Thyroid gland (tissue), 4 donors: ENCODE measurements at regions not wholly inside any gene's neighbourhood (a gene's known extent, or its start where the extent isn't known, plus 50 kb on each side); places are given as distances from the start of the nearest gene placed in this dataset.

Experiments used
- DNase-seq, 2 donors: peaks; one replicate each; pipeline ENCODE4 v3.0.0-alpha.2; 2019
- H3K27ac ChIP-seq, 3 donors: fragments of 200-600 bp; sonication (generic); 1 replicate in 2 of 3; 2 replicates in 1 of 3; pipeline ENCODE4 v1.5.1; 2016 to 2019; ENCODE audit warnings: mild to moderate bottlenecking in 1 of 3, moderate library complexity in 1 of 3
- H3K27me3 ChIP-seq: fragments of 200-600 bp; sonication (generic); one replicate; pipeline ENCODE4 v1.5.1; 2019
- H3K36me3 ChIP-seq, 2 donors: fragments of 200-600 bp; sonication (generic); one replicate each; pipeline ENCODE4 v1.5.1; 2016 to 2019
- H3K4me1 ChIP-seq, 2 donors: fragments of 200-600 bp; sonication (generic); one replicate each; pipeline ENCODE4 v1.5.1; 2017 to 2019
- H3K4me3 ChIP-seq, 3 donors: fragments of 200-600 bp; sonication (generic); replicated peaks in 1 of 3; 1 replicate in 2 of 3; 2 replicates in 1 of 3; pipeline ENCODE4 v1.5.1; 2016; ENCODE audit warnings: mild to moderate bottlenecking in 1 of 3
- H3K9me3 ChIP-seq: fragments of 200-600 bp; sonication (generic); one replicate; pipeline ENCODE4 v1.5.1; 2017
- POLR2A ChIP-seq, 2 donors: fragments of 450-650 bp; IDR thresholded peaks; one replicate each; pipeline ENCODE4 v1.6.1; 2017; ENCODE audit warnings: antibody characterized with exemption in 2 of 2, mild to moderate bottlenecking in 2 of 2, moderate library complexity in 1 of 2
- WGBS, 2 donors: methylation state at CpG; one replicate each; pipeline ENCODE4 v1.1.5; 2017; 5-methylcytosine and 5-hydroxymethylcytosine counted together
- intact Hi-C: fragments of 100-400 bp; cut with DNase I; formaldehyde crosslinking; loops from one replicate; pipeline ENCODE4 v1.15.1; 2023
- TF ChIP-seq, protein P1 (sequence below), 6 experiments: fragments of 200-600 bp in 3 of 6; fragments of 450-650 bp in 3 of 6; sonication (generic) in 3 of 6; IDR thresholded peaks; one replicate each; pipeline ENCODE4 v1.5.1; 2016 to 2019; ENCODE audit warnings: antibody characterized with exemption in 6 of 6, mild to moderate bottlenecking in 2 of 6, inconsistent platforms in 1 of 6, moderate library complexity in 1 of 6

DNA sequence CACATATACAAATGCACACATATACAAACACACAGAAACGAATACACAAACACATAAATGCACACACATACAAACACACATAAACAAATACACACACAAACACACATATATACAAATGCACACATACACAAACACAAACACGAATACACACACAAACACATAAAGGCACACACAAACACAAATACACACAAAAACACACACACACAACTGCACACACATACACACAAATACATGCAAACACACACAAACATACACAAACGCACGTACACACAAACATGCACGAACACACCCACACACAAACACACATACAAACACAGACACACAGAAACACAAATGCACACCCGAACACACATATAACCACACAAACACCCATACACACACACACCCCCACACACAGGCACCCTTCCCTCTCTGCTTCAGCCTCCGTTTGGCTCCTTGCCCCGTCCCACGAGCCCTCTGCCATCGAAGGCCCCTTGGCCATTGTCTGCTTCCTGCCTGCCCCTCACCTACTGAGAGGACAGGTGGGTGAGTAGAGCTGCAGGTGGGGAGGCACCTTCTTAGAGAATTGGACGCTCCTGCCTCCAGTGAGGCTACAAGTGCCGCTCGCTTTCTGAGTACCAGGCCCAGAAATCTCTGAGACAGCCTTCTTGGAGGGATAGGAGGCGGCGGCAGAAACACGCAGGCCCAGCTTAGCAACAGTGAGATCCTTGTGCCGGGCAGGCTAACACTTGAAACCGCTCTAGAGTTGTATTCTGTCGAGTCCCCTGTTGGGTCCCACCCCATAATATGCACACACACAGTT is 331.2 kb downstream of the FOXL1 start:
- H3K4me1 ChIP-seq = no peaks in the 10 kb centered on the region
- no peak for DNase-seq
- TF ChIP-seq POLR2A (IDR thresholded peaks at IDR 0.05) = no peak
- TF ChIP-seq, protein P1, sequence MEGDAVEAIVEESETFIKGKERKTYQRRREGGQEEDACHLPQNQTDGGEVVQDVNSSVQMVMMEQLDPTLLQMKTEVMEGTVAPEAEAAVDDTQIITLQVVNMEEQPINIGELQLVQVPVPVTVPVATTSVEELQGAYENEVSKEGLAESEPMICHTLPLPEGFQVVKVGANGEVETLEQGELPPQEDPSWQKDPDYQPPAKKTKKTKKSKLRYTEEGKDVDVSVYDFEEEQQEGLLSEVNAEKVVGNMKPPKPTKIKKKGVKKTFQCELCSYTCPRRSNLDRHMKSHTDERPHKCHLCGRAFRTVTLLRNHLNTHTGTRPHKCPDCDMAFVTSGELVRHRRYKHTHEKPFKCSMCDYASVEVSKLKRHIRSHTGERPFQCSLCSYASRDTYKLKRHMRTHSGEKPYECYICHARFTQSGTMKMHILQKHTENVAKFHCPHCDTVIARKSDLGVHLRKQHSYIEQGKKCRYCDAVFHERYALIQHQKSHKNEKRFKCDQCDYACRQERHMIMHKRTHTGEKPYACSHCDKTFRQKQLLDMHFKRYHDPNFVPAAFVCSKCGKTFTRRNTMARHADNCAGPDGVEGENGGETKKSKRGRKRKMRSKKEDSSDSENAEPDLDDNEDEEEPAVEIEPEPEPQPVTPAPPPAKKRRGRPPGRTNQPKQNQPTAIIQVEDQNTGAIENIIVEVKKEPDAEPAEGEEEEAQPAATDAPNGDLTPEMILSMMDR (IDR thresholded peaks at IDR 0.05) = no peak
- no peak overlapping the region for H3K27ac ChIP-seq
- no peaks in the 10 kb centered on the region for H3K27me3 ChIP-seq
- intact Hi-C loops = no loop called here
- no peaks in the 10 kb centered on the region for H3K36me3 ChIP-seq
- no peaks in the 10 kb centered on the region for H3K9me3 ChIP-seq
- no peak overlapping the region for H3K4me3 ChIP-seq
- WGBS, 2 donors = 79 to 82% methylated on average over 16 to 19 of the region's 19 CpGs

GRCh38 chr16:86910161-86910769 is 331.9 kb downstream of the FOXL1 start:
- intact Hi-C loops = no loop called here
- H3K27me3 ChIP-seq = no peaks in the 10 kb centered on the region
- no peak overlapping the region for H3K27ac ChIP-seq

DNA sequence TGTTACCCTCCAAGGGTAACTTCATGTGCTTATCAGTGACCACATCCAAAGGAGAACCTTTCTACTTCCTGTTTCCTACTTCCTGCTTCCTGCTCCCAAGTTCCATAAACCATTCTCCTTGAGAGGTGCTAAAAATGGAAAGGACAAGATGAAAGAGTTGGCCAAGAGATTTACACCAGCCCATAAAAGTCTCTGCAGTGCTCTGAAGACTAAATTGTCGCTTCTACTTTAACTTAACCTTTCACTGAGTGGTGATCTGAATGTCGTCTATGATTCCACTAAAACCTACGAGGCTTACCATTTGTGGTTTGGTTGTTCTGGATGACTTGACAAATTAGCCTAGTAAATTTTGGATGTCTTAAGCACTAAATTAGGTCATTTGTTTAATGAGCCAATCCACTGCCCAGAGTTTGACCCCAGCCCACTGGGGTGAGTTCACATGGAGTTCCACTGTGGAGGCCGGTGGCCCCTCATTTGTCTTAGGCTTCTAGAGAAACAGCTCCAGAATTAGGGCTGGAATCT is 333.1 kb downstream of the FOXL1 start:
- Histone ChIP-seq H3K27ac (no peak overlapping the region), H3K27me3 (no peaks in the 10 kb centered on the region)
- no peak for TF ChIP-seq POLR2A (IDR thresholded peaks at IDR 0.05)
- TF ChIP-seq, protein P1 (IDR thresholded peaks at IDR 0.05) = no peak

More at GRCh38 chr16:86910161-86910769, 331.9 kb downstream of the FOXL1 start:
- 68 to 71% methylated on average over 16 of the region's 16 CpGs for WGBS, 2 donors
- TF ChIP-seq, protein P1 (IDR thresholded peaks at IDR 0.05) = no peak
- TF ChIP-seq POLR2A (IDR thresholded peaks at IDR 0.05) = no peak
- no peaks in the 10 kb centered on the region for H3K36me3 ChIP-seq
- no peaks in the 10 kb centered on the region for H3K4me1 ChIP-seq
- no peak for DNase-seq
- no peaks in the 10 kb centered on the region for H3K9me3 ChIP-seq
- no peak overlapping the region for H3K4me3 ChIP-seq

DNA sequence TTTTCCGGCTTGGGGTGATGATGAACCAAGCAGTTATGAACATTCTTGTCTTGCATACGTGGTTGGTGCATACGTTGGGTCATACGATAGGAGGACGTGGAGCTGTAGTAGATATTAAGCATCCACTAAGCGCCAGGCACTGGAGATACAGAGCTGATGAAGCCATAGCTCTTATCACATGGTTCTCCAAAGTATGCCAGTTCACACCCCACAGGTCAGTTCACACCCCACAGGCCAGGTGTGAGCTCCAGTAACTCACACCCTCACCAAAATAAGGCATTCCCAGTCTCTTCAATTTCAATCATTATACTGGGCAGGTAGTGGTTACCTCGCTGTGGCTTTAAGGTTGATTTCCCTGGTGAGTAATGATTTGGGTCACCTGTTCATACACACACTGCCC is 335.5 kb downstream of the FOXL1 start:
- intact Hi-C loops = no loop called here
- TF ChIP-seq, protein P1 (IDR thresholded peaks at IDR 0.05) = no peak
- Histone ChIP-seq H3K27ac (no peak overlapping the region), H3K4me1 (no peaks in the 10 kb centered on the region), H3K36me3 (no peaks in the 10 kb centered on the region), H3K9me3 (no peaks in the 10 kb centered on the region), H3K4me3 (no peak overlapping the region), H3K27me3 (no peaks in the 10 kb centered on the region)
- whole genome bisulfite sequencing, 2 donors = 93 to 94% methylated on average over 7 of the region's 7 CpGs
- DNase-seq = no peak

More for the DNA sequence above, 333.1 kb downstream of the FOXL1 start:
- H3K9me3 ChIP-seq = no peaks in the 10 kb centered on the region
- WGBS, 2 donors = 79 to 85% methylated on average over 4 of the region's 4 CpGs
- H3K36me3 ChIP-seq = no peaks in the 10 kb centered on the region
- no peak for DNase-seq
- no peak overlapping the region for H3K4me3 ChIP-seq
- H3K4me1 ChIP-seq = no peaks in the 10 kb centered on the region
- intact Hi-C loops = no loop called here
